K562 (cell line): ENCODE measurements at regions not wholly inside any gene's neighbourhood (a gene's known extent, or its start where the extent isn't known, plus 50 kb on each side); places are given as distances from the start of the nearest gene placed in this dataset.

Experiments used
- ATAC-seq: fragments of 200-7000 bp; cut with Tn5 transposase; 3 replicates; pipeline ENCODE4 v1.9.1; 2020; ENCODE audit warnings: moderate library complexity
- BruUV-seq: library from RNA; stranded (reverse); fragments of 400-500 nt; replicated peaks from 2 replicates; lab custom pipeline; 2021; lab: Mats Ljungman, UMichigan
- CTCF ChIA-PET: fragments of 300-600 bp; formaldehyde crosslinking; extraction: SDS; loops from one replicate; lab custom pipeline; 2021; ENCODE audit warnings: low intra/inter-chr PET ratio; lab: Yijun Ruan, JAX
- POLR2A ChIA-PET: fragments of 300-600, 350-650 bp; sonication (Branson Sonifier 250); formaldehyde crosslinking; extraction: SDS; loops from one replicate; lab custom pipeline; 2021; ENCODE audit warnings: antibody characterized with exemption, inconsistent platforms; lab: Yijun Ruan, JAX
- DNase-seq, 4 experiments: peaks; one replicate each; pipeline versions ENCODE4 v3.0.0 to v3.0.0-alpha.2; 2011 to 2018; ENCODE audit warnings: low spot score in 3 of 4, mixed read lengths in 3 of 4; ENCODE audit errors: extremely low read depth in 1 of 4
- FAIRE-seq: peaks from 2 replicates; lab custom pipeline; 2011; peaks lifted over from hg19 to GRCh38; lab: Jason Lieb, UNC
- H2AFZ ChIP-seq: 2 replicates; pipeline ENCODE4 v1.6.0; 2011; ENCODE audit warnings: low read depth, low read length, control low read depth, inconsistent platforms
- H3K27ac ChIP-seq: fragments of 200-600 bp; 3 replicates; pipeline ENCODE4 v1.8.0; 2011; ENCODE audit warnings: low read depth, mild to moderate bottlenecking, control low read depth, inconsistent platforms, low read length, moderate library complexity, mixed read lengths; ENCODE audit errors: extremely low read depth
- H3K27me3 ChIP-seq, 2 experiments: fragments of 300-600 bp in 1 of 2; 2 replicates in 1 of 2; 3 replicates in 1 of 2; pipeline versions ENCODE4 v1.6.0 to v1.8.0; 2011; ENCODE audit warnings: inconsistent platforms in 2 of 2, low read length in 2 of 2, mild to moderate bottlenecking in 1 of 2, mixed read lengths in 1 of 2, moderate library complexity in 1 of 2; ENCODE audit not compliant: control insufficient read depth in 2 of 2, insufficient read depth in 2 of 2
- H3K36me3 ChIP-seq: fragments of 300-600 bp; 3 replicates; pipeline ENCODE4 v1.8.0; 2011; ENCODE audit warnings: mild to moderate bottlenecking, low read length, inconsistent platforms; ENCODE audit not compliant: control insufficient read depth, insufficient read depth
- H3K4me1 ChIP-seq, 2 experiments: fragments of 200-600 bp in 1 of 2; replicated peaks in 1 of 2; 2 replicates in 1 of 2; 3 replicates in 1 of 2; pipeline versions ENCODE4 v1.5.1 to v1.8.0; 2011; ENCODE audit warnings: inconsistent platforms in 2 of 2, low read length in 2 of 2, mild to moderate bottlenecking in 1 of 2, mixed read lengths in 1 of 2, moderate library complexity in 1 of 2; ENCODE audit not compliant: control insufficient read depth in 2 of 2, insufficient read depth in 2 of 2
- H3K4me2 ChIP-seq: 2 replicates; pipeline ENCODE4 v1.6.1; 2011; ENCODE audit warnings: low read length, control low read depth, inconsistent platforms, mixed read lengths; ENCODE audit not compliant: insufficient read depth
- H3K4me3 ChIP-seq: fragments of 200-600 bp; sonication (generic), shearing (Covaris generic); 2 replicates; pipeline ENCODE4 v1.5.1; 2016; ENCODE audit warnings: control low read depth, inconsistent platforms
- H3K79me2 ChIP-seq: fragments of 200-600 bp; 3 replicates; pipeline ENCODE4 v1.8.0; 2011; ENCODE audit warnings: low read length, inconsistent platforms; ENCODE audit not compliant: control insufficient read depth, insufficient read depth
- H3K9ac ChIP-seq, 2 experiments: 2 replicates each; pipeline versions ENCODE4 v1.6.0 to v1.6.1; 2011; ENCODE audit warnings: low read depth in 2 of 2, low read length in 2 of 2, control low read depth in 1 of 2, inconsistent platforms in 1 of 2, mild to moderate bottlenecking in 1 of 2, mixed read lengths in 1 of 2; ENCODE audit not compliant: insufficient read depth in 1 of 2
- H3K9me1 ChIP-seq: one replicate; pipeline ENCODE4 v1.6.0; 2011; ENCODE audit warnings: inconsistent platforms, mild to moderate bottlenecking, low read length, moderate library complexity; ENCODE audit not compliant: control insufficient read depth, insufficient read depth
- H3K9me3 ChIP-seq: replicated peaks from 2 replicates; pipeline ENCODE4 v1.5.1; 2011; ENCODE audit warnings: low read depth, low read length, inconsistent platforms; ENCODE audit not compliant: control insufficient read depth, insufficient read depth
- H4K20me1 ChIP-seq: replicated peaks from 2 replicates; pipeline ENCODE4 v1.6.1; 2011; ENCODE audit warnings: low read length, inconsistent platforms, mixed read lengths; ENCODE audit not compliant: control insufficient read depth, insufficient read depth
- CTBP1 ChIP-seq: fragments of 450-650 bp; IDR thresholded peaks from 2 replicates; pipeline ENCODE4 v1.6.1; 2016; ENCODE audit warnings: borderline replicate concordance
- GTF2F1 ChIP-seq: IDR thresholded peaks from 2 replicates; pipeline ENCODE4 v1.6.1; 2011; ENCODE audit warnings: low read depth, low read length, improper control_type of control experiment
- HMGN3 ChIP-seq: IDR thresholded peaks from 2 replicates; pipeline ENCODE4 v1.6.1; 2011; ENCODE audit warnings: borderline replicate concordance, low read depth, mild to moderate bottlenecking, mixed read lengths, low read length; ENCODE audit not compliant: insufficient read length; ENCODE audit errors: extremely low read depth
- KAT8 ChIP-seq: fragments of 450-650 bp; IDR thresholded peaks from 2 replicates; pipeline ENCODE4 v1.6.1; 2016; ENCODE audit warnings: low read depth, mild to moderate bottlenecking
- POLR2AphosphoS2 ChIP-seq: IDR thresholded peaks from 2 replicates; pipeline ENCODE4 v1.6.1; 2012; ENCODE audit warnings: low read length, improper control_type of control experiment
- ZNF146 ChIP-seq: IDR thresholded peaks from one replicate; pipeline ENCODE4 v1.6.1; 2018; ENCODE audit warnings: missing compliant biosample characterization; ENCODE audit not compliant: unreplicated experiment
- in situ Hi-C: fragments of 300-500 bp; cut with MboI; formaldehyde crosslinking; loops from 4 replicates; pipeline ENCODE4 v1.15.0; 2018; ENCODE audit warnings: inconsistent platforms, mixed read lengths
- intact Hi-C: fragments of 100-400 bp; cut with micrococcal nuclease; formaldehyde crosslinking; loops from 2 replicates; pipeline ENCODE4 v1.14.2; 2022
- TF ChIP-seq, protein P1 (sequence below): fragments of 200-800 bp; sonication (Bioruptor generic); IDR thresholded peaks from 2 replicates; pipeline ENCODE4 v1.6.1; 2016; ENCODE audit warnings: missing genetic modification characterization, missing compliant biosample characterization
- TF ChIP-seq, protein P2 (sequence below): sonication (generic); formaldehyde crosslinking; IDR thresholded peaks from 2 replicates; pipeline ENCODE4 v1.8.1; 2023; ENCODE audit warnings: mild to moderate bottlenecking, missing genetic modification reagents
- TF ChIP-seq, protein P3 (sequence below), 2 experiments: fragments of 450-650 bp in 1 of 2; sonication (generic) in 1 of 2; formaldehyde crosslinking; conservative IDR thresholded peaks; 2 replicates each; pipeline versions ENCODE4 v1.4.0 to v1.8.1; 2020 to 2022; ENCODE audit warnings: mild to moderate bottlenecking in 1 of 2, missing genetic modification reagents in 1 of 2
- TF ChIP-seq, protein P4 (sequence below): fragments of 450-650 bp; IDR thresholded peaks from 2 replicates; pipeline ENCODE4 v1.6.1; 2017; ENCODE audit warnings: antibody characterized with exemption

DNA sequence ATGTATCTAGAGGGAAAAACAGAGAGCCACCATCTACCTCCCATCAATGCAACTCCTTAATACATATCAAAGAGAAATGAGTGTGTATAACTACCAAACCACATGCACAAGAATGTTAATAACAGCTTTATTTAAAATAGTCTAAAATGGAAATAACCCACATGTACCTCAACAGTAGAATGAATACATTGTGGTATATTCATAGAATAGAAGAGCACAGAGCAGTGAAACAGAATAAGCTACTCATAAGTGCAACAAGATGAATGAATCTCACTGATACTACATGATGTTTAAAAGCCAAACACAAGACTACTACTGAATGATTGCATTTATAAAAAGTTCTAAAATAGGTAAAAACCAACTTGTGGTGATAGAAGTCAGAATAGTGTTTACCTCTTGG lies 232.5 kb downstream of the BTG1 start:
- ChIA-PET CTCF (no interaction called here), POLR2A (interaction anchor here (0.7 kb wide), 1 partner anchor 81 kb away, joined by 3 read pairs; no protein-coding TSS in a partner anchor)
- H3K27ac ChIP-seq: no peak overlapping the region
- no peak for ATAC-seq
- no peaks in the 10 kb centered on the region for H4K20me1 ChIP-seq
- intact Hi-C loops (loop anchor here (10.0 kb wide), 1 partner anchor 232 kb away; the partner anchor contains the start of gene BTG1), in situ Hi-C loops (no loop called here)
- no peaks in the 10 kb centered on the region for H3K27me3 ChIP-seq
- no peak overlapping the region for H3K9ac ChIP-seq
- no peak overlapping the region for H3K4me2 ChIP-seq
- H3K9me1 ChIP-seq: no peaks in the 10 kb centered on the region
- H3K4me1 ChIP-seq: no peaks in the 10 kb centered on the region
- TF ChIP-seq, protein P1, sequence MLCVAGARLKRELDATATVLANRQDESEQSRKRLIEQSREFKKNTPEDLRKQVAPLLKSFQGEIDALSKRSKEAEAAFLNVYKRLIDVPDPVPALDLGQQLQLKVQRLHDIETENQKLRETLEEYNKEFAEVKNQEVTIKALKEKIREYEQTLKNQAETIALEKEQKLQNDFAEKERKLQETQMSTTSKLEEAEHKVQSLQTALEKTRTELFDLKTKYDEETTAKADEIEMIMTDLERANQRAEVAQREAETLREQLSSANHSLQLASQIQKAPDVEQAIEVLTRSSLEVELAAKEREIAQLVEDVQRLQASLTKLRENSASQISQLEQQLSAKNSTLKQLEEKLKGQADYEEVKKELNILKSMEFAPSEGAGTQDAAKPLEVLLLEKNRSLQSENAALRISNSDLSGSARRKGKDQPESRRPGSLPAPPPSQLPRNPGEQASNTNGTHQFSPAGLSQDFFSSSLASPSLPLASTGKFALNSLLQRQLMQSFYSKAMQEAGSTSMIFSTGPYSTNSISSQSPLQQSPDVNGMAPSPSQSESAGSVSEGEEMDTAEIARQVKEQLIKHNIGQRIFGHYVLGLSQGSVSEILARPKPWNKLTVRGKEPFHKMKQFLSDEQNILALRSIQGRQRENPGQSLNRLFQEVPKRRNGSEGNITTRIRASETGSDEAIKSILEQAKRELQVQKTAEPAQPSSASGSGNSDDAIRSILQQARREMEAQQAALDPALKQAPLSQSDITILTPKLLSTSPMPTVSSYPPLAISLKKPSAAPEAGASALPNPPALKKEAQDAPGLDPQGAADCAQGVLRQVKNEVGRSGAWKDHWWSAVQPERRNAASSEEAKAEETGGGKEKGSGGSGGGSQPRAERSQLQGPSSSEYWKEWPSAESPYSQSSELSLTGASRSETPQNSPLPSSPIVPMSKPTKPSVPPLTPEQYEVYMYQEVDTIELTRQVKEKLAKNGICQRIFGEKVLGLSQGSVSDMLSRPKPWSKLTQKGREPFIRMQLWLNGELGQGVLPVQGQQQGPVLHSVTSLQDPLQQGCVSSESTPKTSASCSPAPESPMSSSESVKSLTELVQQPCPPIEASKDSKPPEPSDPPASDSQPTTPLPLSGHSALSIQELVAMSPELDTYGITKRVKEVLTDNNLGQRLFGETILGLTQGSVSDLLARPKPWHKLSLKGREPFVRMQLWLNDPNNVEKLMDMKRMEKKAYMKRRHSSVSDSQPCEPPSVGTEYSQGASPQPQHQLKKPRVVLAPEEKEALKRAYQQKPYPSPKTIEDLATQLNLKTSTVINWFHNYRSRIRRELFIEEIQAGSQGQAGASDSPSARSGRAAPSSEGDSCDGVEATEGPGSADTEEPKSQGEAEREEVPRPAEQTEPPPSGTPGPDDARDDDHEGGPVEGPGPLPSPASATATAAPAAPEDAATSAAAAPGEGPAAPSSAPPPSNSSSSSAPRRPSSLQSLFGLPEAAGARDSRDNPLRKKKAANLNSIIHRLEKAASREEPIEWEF: no peak
- no peak for TF ChIP-seq ZNF146 (CRISPR knock-in tag)
- TF ChIP-seq HMGN3: no peak
- TF ChIP-seq KAT8: no peak
- TF ChIP-seq, protein P2, sequence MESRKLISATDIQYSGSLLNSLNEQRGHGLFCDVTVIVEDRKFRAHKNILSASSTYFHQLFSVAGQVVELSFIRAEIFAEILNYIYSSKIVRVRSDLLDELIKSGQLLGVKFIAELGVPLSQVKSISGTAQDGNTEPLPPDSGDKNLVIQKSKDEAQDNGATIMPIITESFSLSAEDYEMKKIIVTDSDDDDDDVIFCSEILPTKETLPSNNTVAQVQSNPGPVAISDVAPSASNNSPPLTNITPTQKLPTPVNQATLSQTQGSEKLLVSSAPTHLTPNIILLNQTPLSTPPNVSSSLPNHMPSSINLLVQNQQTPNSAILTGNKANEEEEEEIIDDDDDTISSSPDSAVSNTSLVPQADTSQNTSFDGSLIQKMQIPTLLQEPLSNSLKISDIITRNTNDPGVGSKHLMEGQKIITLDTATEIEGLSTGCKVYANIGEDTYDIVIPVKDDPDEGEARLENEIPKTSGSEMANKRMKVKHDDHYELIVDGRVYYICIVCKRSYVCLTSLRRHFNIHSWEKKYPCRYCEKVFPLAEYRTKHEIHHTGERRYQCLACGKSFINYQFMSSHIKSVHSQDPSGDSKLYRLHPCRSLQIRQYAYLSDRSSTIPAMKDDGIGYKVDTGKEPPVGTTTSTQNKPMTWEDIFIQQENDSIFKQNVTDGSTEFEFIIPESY (CRISPR knock-in tag): no peak
- TF ChIP-seq, protein P3, sequence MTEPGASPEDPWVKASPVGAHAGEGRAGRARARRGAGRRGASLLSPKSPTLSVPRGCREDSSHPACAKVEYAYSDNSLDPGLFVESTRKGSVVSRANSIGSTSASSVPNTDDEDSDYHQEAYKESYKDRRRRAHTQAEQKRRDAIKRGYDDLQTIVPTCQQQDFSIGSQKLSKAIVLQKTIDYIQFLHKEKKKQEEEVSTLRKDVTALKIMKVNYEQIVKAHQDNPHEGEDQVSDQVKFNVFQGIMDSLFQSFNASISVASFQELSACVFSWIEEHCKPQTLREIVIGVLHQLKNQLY (CRISPR knock-in tag; conservative IDR thresholded peaks at IDR 0.05): no peak
- TF ChIP-seq, protein P4, sequence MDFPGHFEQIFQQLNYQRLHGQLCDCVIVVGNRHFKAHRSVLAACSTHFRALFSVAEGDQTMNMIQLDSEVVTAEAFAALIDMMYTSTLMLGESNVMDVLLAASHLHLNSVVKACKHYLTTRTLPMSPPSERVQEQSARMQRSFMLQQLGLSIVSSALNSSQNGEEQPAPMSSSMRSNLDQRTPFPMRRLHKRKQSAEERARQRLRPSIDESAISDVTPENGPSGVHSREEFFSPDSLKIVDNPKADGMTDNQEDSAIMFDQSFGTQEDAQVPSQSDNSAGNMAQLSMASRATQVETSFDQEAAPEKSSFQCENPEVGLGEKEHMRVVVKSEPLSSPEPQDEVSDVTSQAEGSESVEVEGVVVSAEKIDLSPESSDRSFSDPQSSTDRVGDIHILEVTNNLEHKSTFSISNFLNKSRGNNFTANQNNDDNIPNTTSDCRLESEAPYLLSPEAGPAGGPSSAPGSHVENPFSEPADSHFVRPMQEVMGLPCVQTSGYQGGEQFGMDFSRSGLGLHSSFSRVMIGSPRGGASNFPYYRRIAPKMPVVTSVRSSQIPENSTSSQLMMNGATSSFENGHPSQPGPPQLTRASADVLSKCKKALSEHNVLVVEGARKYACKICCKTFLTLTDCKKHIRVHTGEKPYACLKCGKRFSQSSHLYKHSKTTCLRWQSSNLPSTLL: no peak
- no peak for TF ChIP-seq GTF2F1
- no peak for TF ChIP-seq CTBP1
- TF ChIP-seq POLR2AphosphoS2: no peak
- no peaks in the 10 kb centered on the region for H3K36me3 ChIP-seq
- no peak overlapping the region for H3K4me3 ChIP-seq
- FAIRE-seq: no peak
- DNase-seq: no peak
- no peak overlapping the region for H2AFZ ChIP-seq
- H3K79me2 ChIP-seq: no peaks in the 10 kb centered on the region
- no peaks in the 10 kb centered on the region for H3K9me3 ChIP-seq
- no TSS peak for BruUV-seq
